ENCODE measurements at regions not wholly inside any gene's neighbourhood (a gene's known extent, or its start where the extent isn't known, plus 50 kb on each side); places are given as distances from the start of the nearest gene placed in this dataset.

- no peak for DNase-seq
Observed at GRCh38 chr4:135201081-135201480, 999.5 kb upstream of the PABPC4L start.

DNA sequence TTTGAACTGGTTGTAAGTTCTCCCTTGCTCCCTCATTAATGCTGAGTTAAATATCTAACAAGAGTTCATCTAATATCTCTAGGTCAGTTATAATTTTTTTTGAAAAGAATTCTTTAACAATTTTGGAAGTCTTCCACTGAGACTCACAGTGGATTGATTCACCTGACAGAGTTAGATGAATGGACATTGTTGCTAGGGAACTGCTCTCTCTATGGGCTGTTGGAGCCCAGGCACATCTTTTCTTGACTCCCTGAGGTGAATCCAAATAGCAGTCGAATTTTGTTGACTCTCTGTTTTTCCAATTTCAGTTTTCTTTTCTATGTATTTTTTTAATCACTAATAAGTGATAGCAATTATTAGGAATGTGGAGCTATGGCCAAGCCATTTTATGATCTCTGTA is 996.1 kb upstream of the PABPC4L start:
- DNase-seq, result no peak

- no peak for DNase-seq
Observed at GRCh38 chr4:135194477-135194876, 992.9 kb upstream of the PABPC4L start.

GRCh38 chr4:135192751-135193535 is 991.4 kb upstream of the PABPC4L start:
- no peak for DNase-seq

GRCh38 chr4:135191596-135191995 is 990.0 kb upstream of the PABPC4L start:
- no peak for DNase-seq

- DNase-seq, result no peak
Observed at GRCh38 chr4:135186002-135186401, 984.4 kb upstream of the PABPC4L start.

DNA sequence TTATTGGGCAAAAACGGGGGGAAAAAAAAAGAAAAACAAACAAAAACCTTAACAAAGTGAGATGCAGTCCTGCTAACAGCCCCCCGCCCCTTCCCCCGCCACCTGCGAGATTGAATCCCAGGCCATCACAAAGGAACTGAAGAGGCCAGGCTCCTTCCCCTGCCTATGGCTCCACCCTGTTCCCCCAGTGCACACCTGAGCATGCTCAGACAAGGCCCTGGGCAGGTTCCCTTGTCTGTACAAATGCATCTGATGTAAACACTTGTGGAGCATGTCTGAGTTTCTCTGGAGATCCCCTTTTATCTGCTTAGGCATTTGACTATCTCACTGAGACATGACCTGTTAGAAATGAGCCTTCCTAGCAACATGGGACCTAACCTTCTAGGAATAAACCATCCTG is 983.7 kb upstream of the PABPC4L start:
- DNase-seq, result no peak

DNA sequence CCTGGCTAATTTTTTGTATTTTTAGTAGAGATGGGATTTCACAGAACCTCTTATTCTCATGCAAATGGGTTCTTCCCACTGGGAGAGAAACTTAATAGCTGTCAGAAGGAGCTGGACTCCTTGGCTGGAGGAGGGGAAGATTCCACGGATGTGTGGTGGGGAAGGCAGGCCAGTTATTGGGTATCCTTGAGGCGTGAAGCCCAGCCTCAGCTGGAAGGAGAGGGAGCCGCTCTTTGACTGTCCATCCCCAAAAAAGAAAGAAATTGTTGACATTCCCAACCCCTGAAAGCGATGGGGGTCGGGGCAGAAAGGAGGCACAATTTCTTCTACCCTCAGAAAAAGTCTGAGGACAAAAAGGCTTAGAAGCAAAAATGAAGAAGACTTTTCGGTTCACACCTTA is 983.1 kb upstream of the PABPC4L start:
- no peak for DNase-seq

- no peak for DNase-seq
Observed at GRCh38 chr4:135177321-135177720, 975.7 kb upstream of the PABPC4L start.

DNA sequence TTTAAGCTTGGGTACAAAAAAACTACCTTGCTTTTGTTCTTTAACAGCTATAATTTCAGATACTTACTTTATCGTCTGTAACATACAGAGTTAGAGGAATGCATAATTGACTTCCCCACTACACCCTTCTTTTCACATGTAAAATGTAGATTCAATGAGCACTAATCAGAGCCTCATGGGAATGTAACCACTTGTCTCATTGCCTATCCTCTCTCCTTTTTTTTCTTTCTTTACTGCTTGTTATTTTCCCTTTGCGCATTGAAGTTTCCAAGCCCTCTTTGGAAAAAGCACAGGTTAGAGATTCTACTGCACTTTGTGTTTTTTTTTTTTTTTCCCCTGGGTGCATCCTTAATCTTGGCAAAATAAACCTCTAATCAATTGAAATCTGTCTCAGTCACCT is 965.1 kb upstream of the PABPC4L start:
- DNase-seq, result no peak

- no peak for DNase-seq
Observed at GRCh38 chr4:135164601-135165000, 963.0 kb upstream of the PABPC4L start.

- DNase-seq, result no peak
Observed at GRCh38 chr4:135144498-135144897, 942.9 kb upstream of the PABPC4L start.

DNA sequence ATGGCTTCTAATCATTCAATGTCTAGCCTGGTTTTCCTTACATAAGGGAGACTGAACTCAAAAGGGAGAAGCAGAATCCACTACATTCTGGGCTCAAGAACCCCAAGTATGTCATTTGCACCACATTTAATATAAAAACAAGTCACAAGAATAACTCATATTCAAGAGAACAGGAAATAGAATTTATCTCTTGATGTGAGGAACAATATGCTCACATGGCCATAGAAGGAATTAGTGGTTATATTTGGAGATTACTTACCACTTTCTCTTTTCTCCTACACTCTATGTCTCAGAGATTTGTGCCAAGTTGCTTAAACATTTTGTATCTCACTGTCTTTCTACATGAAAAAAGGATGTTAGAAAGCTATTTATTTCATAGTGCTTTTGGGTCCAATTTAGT is 922.6 kb upstream of the PABPC4L start:
- DNase-seq, result no peak

DNA sequence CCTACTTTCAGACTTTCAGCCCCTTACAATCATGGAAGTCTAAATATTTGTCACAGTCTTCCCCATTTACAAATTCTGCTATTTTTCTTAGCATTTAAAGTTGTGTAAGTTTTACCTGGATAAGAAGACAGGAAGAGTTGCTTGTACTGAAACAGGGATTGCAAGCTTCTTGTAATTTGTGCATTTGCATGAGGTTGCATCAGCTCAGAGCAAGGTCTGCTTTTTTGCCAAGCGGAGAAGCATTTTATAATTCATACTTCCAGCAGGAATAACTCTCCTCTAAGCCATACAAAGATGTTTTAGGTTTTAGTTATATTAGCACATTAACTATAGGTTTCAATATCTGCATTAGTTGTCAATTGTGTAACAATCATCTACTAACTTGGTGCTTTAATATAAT is 922.0 kb upstream of the PABPC4L start:
- no peak for DNase-seq

GRCh38 chr4:135122457-135122856 is 920.9 kb upstream of the PABPC4L start:
- no peak for DNase-seq

- no peak for DNase-seq
Observed at GRCh38 chr4:135120195-135120594, 918.6 kb upstream of the PABPC4L start.

DNA sequence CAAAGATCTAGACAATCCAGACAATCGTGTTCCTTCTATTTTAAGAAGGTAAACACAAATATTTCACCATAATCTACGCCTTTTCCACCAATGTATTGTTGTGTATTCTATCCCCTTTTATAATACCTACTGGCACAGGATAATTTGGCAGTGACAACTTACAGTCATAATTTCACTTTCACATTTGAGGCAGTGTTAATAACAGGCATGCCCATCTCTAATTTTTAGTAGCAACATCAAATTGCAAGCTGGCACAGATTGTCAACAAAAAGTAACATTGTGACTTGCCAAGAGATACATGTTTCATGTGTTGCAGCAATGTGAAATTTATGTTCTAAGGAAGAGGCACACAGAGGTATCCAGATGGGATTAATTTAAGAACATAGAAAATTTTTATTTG is 912.5 kb upstream of the PABPC4L start:
- no peak for DNase-seq

- DNase-seq, result no peak
Observed at GRCh38 chr4:135098061-135098460, 896.5 kb upstream of the PABPC4L start.

GRCh38 chr4:135073389-135073788 is 871.8 kb upstream of the PABPC4L start:
- DNase-seq, result no peak

GRCh38 chr4:135072553-135072952 is 871.0 kb upstream of the PABPC4L start:
- no peak for DNase-seq

- DNase-seq, result no peak
Observed at GRCh38 chr4:135065366-135065765, 863.8 kb upstream of the PABPC4L start.

GRCh38 chr4:135050086-135050717 is 848.6 kb upstream of the PABPC4L start:
- no peak for DNase-seq

GRCh38 chr4:135032670-135033069 is 831.1 kb upstream of the PABPC4L start:
- no peak for DNase-seq

- DNase-seq, result no peak
Observed at GRCh38 chr4:135015771-135016170, 814.2 kb upstream of the PABPC4L start.

DNA sequence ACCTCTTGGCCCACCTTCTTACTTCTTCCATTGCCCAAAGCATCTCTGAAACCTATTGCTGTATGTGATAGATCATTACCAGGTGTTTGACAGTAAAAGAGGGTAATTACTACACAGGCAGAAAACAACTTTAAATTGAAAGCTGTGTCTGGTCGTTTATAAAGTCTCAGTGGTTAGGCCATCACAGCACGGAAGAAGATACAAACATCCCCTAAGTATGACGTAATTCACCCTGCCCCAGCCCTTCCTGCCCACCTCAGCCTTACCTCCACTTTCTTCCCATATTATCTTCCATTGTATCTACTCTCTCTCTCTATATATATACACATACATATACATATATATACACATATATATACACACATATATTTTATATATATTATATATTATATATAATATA is 805.8 kb upstream of the PABPC4L start:
- no peak for DNase-seq

All from activated CD4-positive, alpha-beta T cell treated with anti-CD3 and anti-CD28 coated beads, Interleukin-2, Interleukin-6, amounts not matched to agents 100 ng/mL and 50 ng/mL, durations not matched to agents 16 hours and 8 hours (primary cell).